NCI-H510A (cell line): ENCODE measurements at regions not wholly inside any gene's neighbourhood (a gene's known extent, or its start where the extent isn't known, plus 50 kb on each side); places are given as distances from the start of the nearest gene placed in this dataset.
A peak's percentile ranks its signal among the peaks of the same experiment; 100 is the strongest.

Experiments
- DNase-seq: peaks from one replicate; lab custom pipeline; 2025; lab: John Stamatoyannopoulos, UW

- DNase-seq = no peak
Measured at GRCh38 chr13:95352486-95352885, 51.2 kb upstream of the ABCC4 start.

- no peak for DNase-seq
Measured at GRCh38 chr13:95354156-95354555, 52.9 kb upstream of the ABCC4 start.

- DNase-seq = no peak
Measured at GRCh38 chr13:95354680-95355487, 53.6 kb upstream of the ABCC4 start.

- no peak for DNase-seq
Measured at GRCh38 chr13:95355494-95355893, 54.2 kb upstream of the ABCC4 start.

GRCh38 chr13:95356916-95357315 lies 55.7 kb upstream of the ABCC4 start:
- DNase-seq = no peak

GRCh38 chr13:95357875-95358274 lies 56.6 kb upstream of the ABCC4 start:
- DNase-seq = no peak

GRCh38 chr13:95360052-95360451 lies 58.8 kb upstream of the ABCC4 start:
- DNase-seq = no peak

GRCh38 chr13:95360464-95361097 lies 59.3 kb upstream of the ABCC4 start:
- no peak for DNase-seq

GRCh38 chr13:95361686-95362085 lies 60.4 kb upstream of the ABCC4 start:
- DNase-seq = no peak

GRCh38 chr13:95362666-95363065 lies 61.4 kb upstream of the ABCC4 start:
- DNase-seq = no peak

GRCh38 chr13:95367309-95367843 lies 66.1 kb upstream of the ABCC4 start:
- DNase-seq = no peak

- no peak for DNase-seq
Measured at GRCh38 chr13:95368998-95369397, 67.7 kb upstream of the ABCC4 start.

- no peak for DNase-seq
Measured at GRCh38 chr13:95375706-95376105, 74.5 kb upstream of the ABCC4 start.

- DNase-seq = no peak
Measured at GRCh38 chr13:95378603-95379002, 77.4 kb upstream of the ABCC4 start.

- DNase-seq = peak; percentile 43
Measured at GRCh38 chr13:95380468-95381211, 79.4 kb upstream of the ABCC4 start.

GRCh38 chr13:95381212-95381527 lies 79.9 kb upstream of the ABCC4 start:
- DNase-seq = no peak

GRCh38 chr13:95382411-95382810 lies 81.2 kb upstream of the ABCC4 start:
- no peak for DNase-seq

- no peak for DNase-seq
Measured at GRCh38 chr13:95382916-95383315, 81.7 kb upstream of the ABCC4 start.

- DNase-seq = no peak
Measured at GRCh38 chr13:95385373-95385772, 84.1 kb upstream of the ABCC4 start.

GRCh38 chr13:95385798-95386197 lies 84.5 kb upstream of the ABCC4 start:
- DNase-seq = no peak

GRCh38 chr13:95386370-95386769 lies 85.1 kb upstream of the ABCC4 start:
- no peak for DNase-seq

GRCh38 chr13:95387733-95388207 lies 86.5 kb upstream of the ABCC4 start:
- DNase-seq = no peak
